GM21390 (cell line): ENCODE measurements at regions not wholly inside any gene's neighbourhood (a gene's known extent, or its start where the extent isn't known, plus 50 kb on each side); places are given as distances from the start of the nearest gene placed in this dataset.
"Not testable (repeated sequence)": the region's sequence is repeated elsewhere in the genome, so short reads cannot be mapped to it uniquely, and the experiment has no call there.

Experiments
- ATAC-seq: cut with Tn5 transposase; IDR thresholded peaks from one replicate; pipeline ENCODE4 v1.9.1; 2021; ENCODE audit not compliant: unreplicated experiment

DNA sequence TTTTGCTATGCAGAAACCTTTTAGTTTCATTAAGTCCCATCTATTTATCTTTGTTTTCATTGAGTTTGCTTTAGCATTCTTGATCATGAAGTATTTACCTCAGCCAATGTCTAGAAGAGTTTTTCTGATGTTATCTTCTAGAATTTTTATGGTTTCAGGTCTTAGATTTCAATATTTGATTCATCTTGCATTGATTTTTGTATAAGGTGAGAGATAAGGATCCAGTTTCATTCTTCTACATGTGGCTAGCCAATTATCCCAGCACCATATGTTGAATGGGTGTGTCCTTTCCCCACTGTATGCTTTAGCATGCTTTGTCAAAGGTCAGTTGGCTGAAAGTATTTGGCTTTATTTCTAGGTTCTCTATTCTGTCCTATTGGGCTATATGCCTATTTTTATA is 395.2 kb downstream of the HGF start:
- not testable (repeated sequence) for ATAC-seq

DNA sequence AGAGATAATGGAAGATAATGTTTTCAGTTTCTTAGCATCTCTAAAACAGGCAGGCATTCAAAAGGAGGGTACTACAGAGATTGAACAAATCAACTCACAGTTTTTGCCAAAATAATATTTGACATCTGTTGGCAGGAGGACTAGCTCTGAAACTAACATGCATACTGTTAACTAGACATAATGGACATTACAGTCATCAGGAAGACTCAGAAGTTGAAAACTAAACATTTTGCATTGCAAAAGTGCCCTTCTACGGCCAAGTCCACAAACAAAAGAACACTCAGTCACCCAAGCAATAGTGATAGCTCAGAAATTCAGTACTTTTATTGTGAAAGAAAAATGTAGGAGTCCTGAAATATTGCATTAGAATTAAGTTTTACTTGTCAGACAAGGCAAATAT is 399.0 kb downstream of the HGF start:
- ATAC-seq = no peak

DNA sequence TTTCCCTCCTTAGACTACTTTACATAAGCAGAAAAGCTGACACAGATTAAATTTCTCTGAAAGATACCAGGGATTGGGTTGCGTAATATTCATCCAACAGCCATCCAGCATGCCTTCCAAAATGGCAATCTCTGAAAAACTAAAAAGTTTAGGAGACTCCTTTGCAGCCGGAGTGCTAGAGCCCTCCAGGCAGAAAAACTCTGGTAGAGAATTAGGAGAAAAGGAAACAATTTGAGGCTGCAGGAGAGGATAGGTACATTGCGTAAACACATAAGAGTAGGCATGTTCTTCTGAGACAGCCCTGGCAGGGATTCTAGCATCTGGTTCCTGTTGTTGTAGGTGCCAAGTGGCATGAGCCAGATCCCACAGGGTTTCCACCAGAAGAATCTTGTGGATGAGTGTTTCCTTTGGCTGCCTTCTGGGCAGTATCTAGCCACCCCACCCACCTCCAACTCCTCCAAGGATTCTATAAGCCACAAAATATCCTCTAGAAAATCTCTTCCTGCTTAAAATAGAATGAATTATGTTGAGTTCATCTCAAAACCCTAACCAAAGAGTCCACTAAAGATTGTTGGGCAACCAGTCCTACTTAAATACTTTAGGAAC is 402.4 kb downstream of the HGF start:
- no peak for ATAC-seq

DNA sequence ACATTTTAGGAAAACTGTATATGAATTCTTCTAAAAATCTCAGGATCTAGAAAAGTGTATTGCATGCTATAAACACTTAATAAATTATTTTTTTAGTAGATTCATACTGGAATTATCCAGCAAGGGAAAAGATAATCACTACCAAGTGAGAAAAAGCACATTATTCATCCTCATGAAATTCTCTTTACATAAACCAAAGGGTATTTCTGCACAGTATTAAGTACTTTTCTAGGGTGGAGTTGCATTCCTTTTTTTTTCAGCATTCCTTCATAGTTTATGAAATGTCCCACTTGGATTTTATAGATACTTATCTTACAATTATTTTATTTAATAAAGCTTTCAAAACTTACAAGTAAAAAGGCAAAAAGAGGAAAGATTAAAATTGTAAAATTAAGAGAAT is 403.3 kb downstream of the HGF start:
- no peak for ATAC-seq

DNA sequence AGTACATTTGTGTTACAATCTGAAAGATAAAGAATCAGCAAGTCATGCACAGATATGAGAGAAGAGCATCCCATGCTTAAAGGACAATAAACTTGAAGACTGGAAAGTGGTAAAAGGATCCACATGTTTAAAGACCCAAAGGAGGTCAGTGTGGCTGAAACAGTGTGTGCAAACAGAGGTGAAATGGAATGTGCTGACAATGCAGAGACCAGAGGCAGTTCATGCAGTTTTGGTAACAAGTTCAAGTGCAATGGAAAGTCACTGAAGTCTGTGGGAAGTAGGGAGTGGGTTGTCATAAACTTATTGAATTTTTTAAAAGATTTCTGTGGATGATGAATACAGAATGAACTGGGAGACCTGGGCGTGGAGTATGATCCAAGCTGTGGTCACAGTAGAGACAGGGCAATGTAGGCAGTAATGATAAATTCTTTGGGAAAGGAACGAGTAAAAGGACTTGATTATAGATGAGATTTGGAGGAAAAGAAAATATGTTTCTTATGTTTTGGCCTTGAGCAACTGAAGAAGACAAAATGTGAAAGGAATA is 408.0 kb downstream of the HGF start:
- ATAC-seq = no peak

DNA sequence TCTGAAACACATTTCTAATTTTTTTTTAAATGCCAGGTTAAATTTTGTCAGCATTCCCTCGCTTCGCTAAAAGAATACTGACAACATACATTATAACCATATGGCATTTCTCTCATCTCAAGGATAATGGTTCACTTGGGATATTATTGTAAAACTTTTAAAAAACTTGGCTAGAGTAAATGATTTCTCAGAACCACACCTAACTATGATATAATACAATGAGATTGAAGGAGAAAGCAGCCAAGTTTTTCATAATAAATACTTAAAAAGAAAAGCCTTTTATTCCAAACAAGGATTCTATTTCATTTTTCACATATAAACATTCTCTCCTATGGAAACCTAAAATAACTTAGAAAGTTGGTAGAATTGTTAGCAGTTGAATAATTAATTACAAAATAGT is 413.9 kb downstream of the HGF start:
- ATAC-seq = no peak

DNA sequence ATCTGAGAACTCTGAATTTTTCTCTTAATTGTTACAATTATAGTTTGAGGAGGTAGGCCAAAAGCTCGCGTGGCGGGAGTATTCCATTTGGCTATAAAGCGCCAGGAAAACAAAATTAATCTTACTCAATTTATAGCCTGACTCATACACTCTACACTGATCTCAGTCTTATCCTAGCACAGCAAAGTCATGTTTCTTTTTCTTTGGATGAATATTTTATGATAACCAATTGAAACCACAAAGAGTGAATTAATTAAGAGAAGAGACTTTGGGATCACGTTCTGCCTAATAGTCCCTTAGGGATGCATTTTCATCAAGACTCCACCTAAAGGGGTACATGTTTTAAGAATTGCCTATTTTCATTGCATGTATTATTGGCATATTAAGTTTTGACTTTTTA is 420.8 kb downstream of the HGF start:
- no peak for ATAC-seq

DNA sequence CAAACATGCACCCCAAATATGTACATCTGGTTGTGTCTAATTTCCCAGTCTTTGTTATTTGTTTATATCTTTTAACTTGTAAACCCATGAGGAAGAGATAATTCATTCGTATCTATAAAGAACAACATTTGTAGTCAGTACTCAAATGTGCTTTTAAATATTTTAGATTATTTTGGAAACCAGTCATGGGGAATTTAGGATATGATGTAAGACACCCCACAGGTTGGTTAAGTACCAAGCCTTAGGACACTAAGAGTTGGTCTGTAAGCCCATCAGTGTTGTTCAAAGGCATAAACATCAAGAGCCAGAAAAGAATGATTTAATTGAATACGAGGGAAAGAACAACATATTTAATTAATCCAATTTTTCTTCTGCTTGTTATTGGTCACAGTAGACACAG is 421.1 kb upstream of the SEMA3C start:
- no peak for ATAC-seq

DNA sequence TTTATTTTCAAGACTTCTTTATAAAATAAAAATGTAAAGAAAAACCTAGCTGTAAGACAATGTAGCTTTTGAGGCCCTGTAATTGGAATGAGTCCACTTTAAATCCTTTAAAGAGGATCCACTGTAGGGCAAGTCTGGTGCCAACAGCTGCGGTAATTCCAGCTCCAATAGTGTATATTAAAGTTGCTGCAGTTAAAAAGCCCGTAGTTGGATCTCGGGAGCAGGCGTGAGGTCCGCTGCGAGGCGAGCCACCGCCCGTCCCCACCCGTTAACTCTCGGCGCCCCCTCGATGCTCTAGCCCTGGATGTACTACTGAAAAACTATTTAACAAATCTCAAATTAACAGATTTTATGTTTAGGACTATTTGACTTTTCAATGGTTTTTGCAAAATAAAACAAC is 414.7 kb upstream of the SEMA3C start:
- ATAC-seq = no peak

DNA sequence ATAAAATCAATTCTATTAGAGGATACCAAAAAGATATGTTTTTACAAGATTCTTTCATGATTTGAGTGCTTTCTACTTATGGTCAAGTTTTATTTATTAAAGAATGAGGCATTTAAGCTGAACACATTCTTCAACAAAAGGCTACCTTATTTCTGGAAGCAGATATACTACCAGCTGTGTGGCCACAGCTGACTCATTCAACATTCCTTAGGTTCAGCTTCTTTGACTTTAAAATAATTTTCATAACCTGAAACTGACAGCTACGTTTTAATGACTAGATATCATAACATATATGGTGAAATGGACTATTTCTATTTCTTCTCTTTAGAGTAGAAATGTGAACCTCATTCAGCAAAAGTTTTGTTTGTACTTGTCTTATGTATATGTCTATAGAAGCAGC is 414.2 kb upstream of the SEMA3C start:
- ATAC-seq = no peak

DNA sequence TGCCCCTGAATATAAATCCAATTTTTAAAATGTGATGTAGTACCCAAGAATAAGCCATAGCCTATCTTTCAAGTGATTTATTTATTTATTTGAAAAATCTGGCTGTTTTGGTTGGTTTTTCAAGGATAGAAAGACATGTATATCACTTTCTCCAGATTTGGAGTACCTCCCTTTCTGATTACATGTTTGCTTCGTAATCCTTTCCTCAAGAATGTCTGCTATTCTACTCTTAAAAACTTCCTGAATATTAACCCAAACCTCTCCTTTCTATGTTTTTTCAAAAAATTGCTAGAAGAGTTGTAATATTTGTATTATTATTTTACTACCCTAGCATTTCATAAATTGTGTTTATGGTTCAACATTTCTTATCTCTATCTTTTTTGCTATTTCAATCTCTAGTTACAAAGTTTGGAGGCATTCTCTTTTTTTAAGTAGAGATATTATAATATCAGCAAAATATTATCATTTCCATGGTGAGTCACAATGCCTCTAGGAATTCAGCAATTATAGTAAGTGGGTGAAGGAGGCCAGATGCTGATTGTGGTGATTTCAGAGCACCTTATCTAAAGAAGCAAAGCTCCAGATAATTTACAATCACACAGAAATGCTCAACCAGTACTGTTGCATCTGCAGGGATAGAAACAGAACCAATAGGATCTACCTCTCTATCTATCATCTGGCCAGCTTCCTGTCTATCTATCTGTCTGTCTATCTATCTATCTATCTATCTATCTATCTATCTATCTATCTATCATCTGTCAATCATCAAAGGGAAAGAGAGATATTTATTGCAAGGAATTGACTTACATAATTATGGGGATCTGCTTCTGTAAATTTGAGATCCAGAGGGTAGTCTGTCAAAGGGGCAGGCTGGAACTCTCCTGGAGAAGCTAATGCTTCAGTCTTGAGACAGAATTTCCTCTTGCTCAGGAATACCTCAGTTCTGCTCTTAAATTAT is 412.5 kb upstream of the SEMA3C start:
- no peak for ATAC-seq

DNA sequence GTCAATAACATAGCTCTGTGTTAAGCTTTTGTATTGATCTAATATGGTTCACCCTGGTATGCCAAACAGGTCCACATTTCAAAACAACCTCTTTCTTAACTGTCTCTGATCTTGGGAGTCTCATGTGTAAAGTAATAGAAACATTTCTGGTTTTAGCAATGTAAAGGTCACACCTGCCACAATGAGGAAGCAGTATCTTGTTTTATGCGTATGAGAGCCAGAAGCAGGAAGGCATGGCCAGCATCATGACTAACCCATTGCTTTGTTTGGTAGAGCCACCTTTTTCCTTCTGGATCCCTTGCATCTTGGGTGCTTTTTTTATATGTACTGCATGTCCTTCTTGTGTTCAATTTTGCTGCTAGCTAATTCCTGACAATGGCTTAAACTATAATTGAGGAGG is 411.3 kb upstream of the SEMA3C start:
- no peak for ATAC-seq

DNA sequence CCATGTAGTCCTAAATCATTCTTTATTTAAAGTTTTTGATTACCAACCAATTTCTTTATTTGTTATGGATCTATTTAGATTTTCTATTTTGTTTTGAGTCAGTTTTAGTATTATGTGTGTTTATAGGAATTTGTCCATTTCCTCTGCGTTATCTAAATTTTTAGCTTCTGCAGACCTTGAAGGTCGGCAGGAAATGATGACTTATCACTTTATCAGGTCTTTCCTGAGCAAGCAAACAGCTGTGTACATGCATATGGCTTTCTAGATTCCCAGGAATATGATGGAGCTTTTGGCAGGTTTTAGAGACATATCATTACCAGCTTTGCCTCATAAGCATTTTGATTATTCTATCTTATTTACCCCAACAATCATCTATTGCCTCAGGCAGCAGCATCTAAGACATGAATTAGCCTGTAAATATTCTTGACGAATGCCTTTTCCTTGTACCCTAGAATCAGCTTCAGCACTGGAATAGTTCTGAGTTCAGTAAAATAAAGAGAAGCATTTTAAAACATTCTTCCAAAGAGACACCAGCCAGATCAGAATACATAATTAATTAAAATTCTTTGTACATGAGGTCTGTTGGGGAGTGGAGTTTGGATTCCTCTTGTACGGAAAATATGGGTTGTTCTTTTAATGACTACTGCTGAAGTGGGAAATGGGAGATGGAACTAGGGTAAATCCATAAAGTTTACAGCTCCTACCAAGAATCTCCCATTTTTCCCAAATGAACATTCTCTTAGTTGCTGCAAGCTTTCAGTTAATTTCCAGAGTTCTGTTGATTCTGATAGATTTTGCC is 408.8 kb upstream of the SEMA3C start:
- ATAC-seq = no peak

DNA sequence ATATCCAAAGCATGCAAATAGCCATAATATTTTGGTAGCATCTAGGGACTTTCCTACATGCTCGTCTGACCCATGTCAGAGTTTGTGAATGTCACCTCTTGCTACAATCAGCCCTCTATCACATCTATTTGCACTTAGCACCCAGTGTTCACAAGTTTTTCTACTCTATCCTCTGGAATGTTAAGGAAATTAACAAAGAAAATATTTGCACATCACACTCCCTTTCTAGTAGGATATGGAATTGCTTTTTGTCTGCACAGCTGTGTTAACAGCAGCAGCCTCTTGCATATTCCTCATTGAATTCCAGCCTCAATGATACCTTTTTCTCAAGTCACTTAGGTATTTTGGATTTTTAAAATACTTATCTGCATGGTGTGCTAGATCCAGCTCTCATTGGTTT is 403.1 kb upstream of the SEMA3C start:
- no peak for ATAC-seq

DNA sequence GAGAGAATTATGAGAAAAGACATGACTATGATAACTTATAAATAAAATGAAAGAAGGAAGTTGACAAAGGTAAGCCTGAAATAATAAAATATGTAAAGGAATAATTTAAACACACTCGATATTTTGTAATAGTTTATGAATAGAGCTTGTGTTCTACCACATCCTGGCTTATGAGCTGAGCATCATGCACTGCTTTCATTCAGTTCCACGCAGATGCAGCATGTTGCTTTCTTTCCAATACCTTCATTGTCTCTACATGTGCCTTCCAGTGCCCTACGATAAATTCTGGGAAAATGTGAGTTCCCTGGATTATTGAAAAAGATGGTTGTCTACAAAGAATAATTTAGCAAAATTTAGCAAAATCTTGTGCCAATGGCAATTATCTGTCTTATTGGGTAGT is 398.9 kb upstream of the SEMA3C start:
- ATAC-seq = no peak

DNA sequence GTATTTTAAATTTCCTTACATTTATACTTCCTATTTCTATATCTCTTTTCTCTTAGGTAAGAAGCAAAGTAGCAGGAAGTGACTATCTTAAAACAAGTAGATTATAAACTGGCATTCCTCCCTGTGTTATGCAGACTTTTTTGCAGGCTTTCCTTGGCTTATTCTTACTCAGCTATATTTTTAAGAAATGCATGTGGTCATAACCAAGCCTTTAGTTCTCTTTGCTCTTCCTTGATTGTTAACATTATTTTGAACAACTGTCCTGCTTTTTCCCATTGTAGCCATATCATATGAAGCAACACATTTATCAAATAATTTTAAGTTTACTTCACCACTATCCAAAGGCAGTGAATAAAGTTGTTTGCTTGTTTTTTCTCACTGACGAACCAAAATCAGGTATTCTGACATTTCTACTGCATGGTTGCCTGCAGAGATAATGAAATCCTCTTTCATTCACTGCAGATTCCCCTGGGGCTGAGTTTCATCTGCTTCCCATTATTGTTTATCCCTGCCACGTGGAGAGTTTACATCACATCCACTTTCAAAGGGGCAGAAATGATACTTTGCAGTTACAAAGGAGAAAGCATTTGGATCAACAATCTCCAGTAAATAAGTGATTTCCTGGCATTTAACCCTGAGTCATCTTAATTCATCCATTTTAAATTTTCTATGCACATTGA is 389.9 kb upstream of the SEMA3C start:
- no peak for ATAC-seq

DNA sequence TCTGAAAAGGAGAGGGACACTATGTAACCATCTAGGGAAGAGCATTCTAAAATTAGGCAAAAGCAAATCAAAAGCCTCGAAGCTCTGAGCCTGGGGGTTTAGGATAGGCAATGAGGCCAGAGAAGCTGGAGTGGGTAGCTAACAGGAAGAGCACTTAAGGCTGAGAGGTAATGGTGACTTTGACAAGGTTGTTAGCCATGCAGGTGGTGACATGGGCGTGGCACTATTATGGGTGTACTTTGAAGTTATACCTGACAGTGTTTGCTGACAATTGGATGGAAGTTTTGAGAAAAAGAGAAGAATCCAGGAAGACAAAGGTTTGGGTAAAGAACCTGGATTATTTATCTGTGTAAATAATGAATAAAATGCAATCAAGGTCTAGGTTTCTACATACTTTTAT is 383.0 kb upstream of the SEMA3C start:
- no peak for ATAC-seq

DNA sequence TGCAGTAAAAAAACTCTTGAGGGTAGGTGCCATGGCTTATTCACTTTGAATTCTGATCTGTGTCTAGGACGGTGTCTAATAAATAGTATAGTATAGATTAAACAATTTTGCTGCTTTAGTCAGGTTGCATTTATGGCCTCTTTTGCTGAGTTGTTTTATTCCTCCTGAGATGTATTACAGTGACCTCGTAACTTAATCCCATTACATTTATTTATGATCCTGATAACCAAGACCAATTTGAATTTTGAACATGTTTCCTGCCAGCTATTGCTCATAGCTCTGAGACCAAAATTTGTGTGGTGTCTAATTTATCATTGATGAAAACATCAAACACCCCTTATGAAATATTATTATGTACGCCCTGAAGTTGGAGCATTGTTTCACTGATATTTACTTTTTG is 381.9 kb upstream of the SEMA3C start:
- no peak for ATAC-seq

DNA sequence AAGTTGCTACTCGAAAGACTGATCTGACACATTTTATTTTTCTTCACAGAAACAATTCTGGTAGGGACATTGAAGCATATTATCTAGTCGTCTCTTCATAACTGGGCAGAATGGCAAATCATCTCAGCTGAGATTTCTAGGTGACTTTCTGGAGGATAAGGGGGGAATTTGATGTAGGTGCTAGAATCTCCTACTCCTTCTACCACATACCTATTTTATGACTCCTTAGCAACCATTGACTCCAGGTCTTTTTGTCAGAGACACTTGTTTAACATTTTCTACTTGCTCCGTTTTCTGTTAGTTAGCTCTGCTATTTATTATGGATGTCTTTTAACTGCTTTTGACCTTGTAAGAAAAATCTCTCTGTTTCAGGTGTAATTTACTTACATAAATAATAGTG is 380.9 kb upstream of the SEMA3C start:
- no peak for ATAC-seq

DNA sequence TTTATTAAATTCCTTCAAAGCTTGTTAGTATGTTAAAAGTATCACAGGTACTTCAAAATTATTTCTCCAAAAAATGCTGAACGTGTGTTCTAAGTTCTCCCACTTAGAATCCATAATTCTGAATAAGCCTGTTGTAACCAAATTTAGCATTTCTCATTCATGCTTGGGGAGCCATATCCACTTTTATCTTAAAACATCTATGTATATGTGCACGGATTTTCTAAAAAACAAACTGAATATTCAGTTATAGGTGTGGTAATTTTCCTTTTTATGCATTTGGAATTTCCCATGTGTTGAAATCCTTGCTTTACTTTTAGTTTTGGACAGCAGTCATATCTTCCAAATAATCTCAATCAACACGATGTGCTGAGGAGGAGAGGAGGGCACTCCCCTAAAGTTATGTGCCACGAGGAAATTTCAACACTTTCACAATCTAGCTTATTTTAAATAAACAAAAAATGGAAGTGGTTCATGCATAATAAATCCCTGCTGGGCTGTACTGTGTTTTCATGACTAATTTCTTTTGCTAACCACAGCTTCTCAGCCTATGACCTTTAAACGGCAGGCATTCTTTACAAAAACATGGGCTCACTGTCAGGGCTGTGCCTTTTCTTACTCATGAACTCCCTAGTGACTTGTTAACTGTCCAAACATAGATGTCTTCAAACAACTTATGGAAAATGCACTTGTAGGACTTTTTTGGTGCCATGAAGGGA is 380.3 kb upstream of the SEMA3C start:
- no peak for ATAC-seq
